Gastroesophageal sphincter (tissue), 4 donors: ENCODE measurements at regions not wholly inside any gene's neighbourhood (a gene's known extent, or its start where the extent isn't known, plus 50 kb on each side); places are given as distances from the start of the nearest gene placed in this dataset.

ENCODE experiments used
- ATAC-seq: fragments of 150-250 bp; one replicate; pipeline ENCODE4 v1.9.1; 2016; ENCODE audit warnings: mild to moderate bottlenecking, moderate library complexity
- H3K27ac ChIP-seq, 4 donors: fragments of 200-600 bp; sonication (generic) in 3 of 4; 1 replicate in 3 of 4; 2 replicates in 1 of 4; pipeline ENCODE4 v1.5.1; 2016 to 2019
- H3K27me3 ChIP-seq: fragments of 200-600 bp; sonication (generic); one replicate; pipeline ENCODE4 v1.5.1; 2019
- H3K36me3 ChIP-seq, 2 donors: fragments of 200-600 bp; sonication (generic); one replicate each; pipeline ENCODE4 v1.5.1; 2019; ENCODE audit warnings: control low read depth in 1 of 2
- H3K4me1 ChIP-seq, 3 donors: fragments of 200-600 bp; sonication (generic); 1 replicate in 2 of 3; 2 replicates in 1 of 3; pipeline ENCODE4 v1.5.1; 2016 to 2019; ENCODE audit warnings: control low read depth in 2 of 3
- H3K4me3 ChIP-seq, 2 donors: fragments of 200-600 bp; sonication (generic); one replicate each; pipeline ENCODE4 v1.5.1; 2019; ENCODE audit warnings: mild to moderate bottlenecking in 1 of 2, moderate library complexity in 1 of 2
- H3K9me3 ChIP-seq, 3 donors: fragments of 200-600 bp; sonication (generic); one replicate each; pipeline ENCODE4 v1.5.1; 2017 to 2019; ENCODE audit warnings: control low read depth in 2 of 3
- CTCF ChIP-seq, 4 experiments: fragments of 200-600 bp in 2 of 4; fragments of 450-650 bp in 2 of 4; sonication (generic) in 1 of 4; IDR thresholded peaks; one replicate each; pipeline ENCODE4 v1.5.1; 2017 to 2019; ENCODE audit warnings: antibody characterized with exemption in 4 of 4, mild to moderate bottlenecking in 2 of 4, moderate library complexity in 2 of 4
- EP300 ChIP-seq: sonication (generic); formaldehyde crosslinking; IDR thresholded peaks from one replicate; pipeline ENCODE4 v1.6.1; 2017; ENCODE audit warnings: antibody characterized with exemption, mild to moderate bottlenecking
- POLR2A ChIP-seq, 2 donors: fragments of 450-650 bp; IDR thresholded peaks; one replicate each; pipeline ENCODE4 v1.6.1; 2017; ENCODE audit warnings: antibody characterized with exemption in 2 of 2, mild to moderate bottlenecking in 2 of 2, moderate library complexity in 1 of 2
- POLR2AphosphoS5 ChIP-seq: sonication (generic); formaldehyde crosslinking; IDR thresholded peaks from one replicate; pipeline ENCODE4 v1.6.1; 2017; ENCODE audit warnings: antibody characterized with exemption
- WGBS, 2 donors: methylation state at CpG; one replicate each; pipeline ENCODE4 v1.1.5; 2018; ENCODE audit warnings: low coverage in 1 of 2; 5-methylcytosine and 5-hydroxymethylcytosine counted together

GRCh38 chr1:113007706-113008364 lies 51.8 kb upstream of the SLC16A1 start:
- no peak for ATAC-seq
- TF ChIP-seq POLR2AphosphoS5 (no peak), POLR2A (IDR thresholded peaks at IDR 0.05) (no peak), CTCF (IDR thresholded peaks at IDR 0.05) (no peak), EP300 (no peak)
- no peaks in the 10 kb centered on the region for H3K4me1 ChIP-seq
- H3K9me3 ChIP-seq: no peaks in the 10 kb centered on the region
- H3K36me3 ChIP-seq: peaks cover 0 to 36% of the 10 kb centered on the region in 2 donors
- H3K4me3 ChIP-seq: no peak overlapping the region
- 93 to 96% methylated on average over 2 of the region's 2 CpGs for WGBS, 2 donors
- no peak overlapping the region for H3K27ac ChIP-seq
- H3K27me3 ChIP-seq: no peaks in the 10 kb centered on the region

GRCh38 chr1:113008365-113008714 lies 52.3 kb upstream of the SLC16A1 start:
- no peak overlapping the region for H3K27ac ChIP-seq
- no peaks in the 10 kb centered on the region for H3K9me3 ChIP-seq
- ATAC-seq: no peak
- no peaks in the 10 kb centered on the region for H3K27me3 ChIP-seq
- no peaks in the 10 kb centered on the region for H3K4me1 ChIP-seq
- TF ChIP-seq POLR2A (IDR thresholded peaks at IDR 0.05) (no peak), EP300 (no peak), POLR2AphosphoS5 (no peak), CTCF (IDR thresholded peaks at IDR 0.05) (no peak)
- WGBS, 2 donors: 93 to 100% methylated on average over 3 to 4 of the region's 4 CpGs
- H3K4me3 ChIP-seq: no peak overlapping the region
- peaks cover 0 to 34% of the 10 kb centered on the region in 2 donors for H3K36me3 ChIP-seq

- ATAC-seq: no peak
- Histone ChIP-seq H3K9me3 (no peaks in the 10 kb centered on the region), H3K4me1 (no peaks in the 10 kb centered on the region), H3K4me3 (no peak overlapping the region), H3K27me3 (no peaks in the 10 kb centered on the region), H3K27ac (no peak overlapping the region), H3K36me3 (peaks cover 0 to 27% of the 10 kb centered on the region in 2 donors)
- 7 to 47% methylated on average over 1 of the region's 1 CpG for WGBS, 2 donors
- no peak for TF ChIP-seq EP300
- TF ChIP-seq POLR2AphosphoS5: peak; percentile 32
Observed at GRCh38 chr1:113012149-113012548, 56.2 kb upstream of the SLC16A1 start.

GRCh38 chr1:113013823-113014222 lies 57.8 kb upstream of the SLC16A1 start:
- 78 to 86% methylated on average over 1 to 2 of the region's 2 CpGs for WGBS, 2 donors
- no peak overlapping the region for H3K27ac ChIP-seq
- H3K4me3 ChIP-seq: no peak overlapping the region
- ATAC-seq: no peak
- no peak for TF ChIP-seq POLR2A (IDR thresholded peaks at IDR 0.05)
- TF ChIP-seq EP300: no peak
- TF ChIP-seq CTCF (IDR thresholded peaks at IDR 0.05): no peak
- TF ChIP-seq POLR2AphosphoS5: no peak
- H3K9me3 ChIP-seq: no peaks in the 10 kb centered on the region
- no peaks in the 10 kb centered on the region for H3K27me3 ChIP-seq
- peaks cover 0 to 13% of the 10 kb centered on the region in 2 donors for H3K36me3 ChIP-seq
- no peaks in the 10 kb centered on the region for H3K4me1 ChIP-seq

GRCh38 chr1:113014508-113014907 lies 58.5 kb upstream of the LRIG2 start:
- H3K27me3 ChIP-seq: no peaks in the 10 kb centered on the region
- no peak overlapping the region for H3K27ac ChIP-seq
- no peaks in the 10 kb centered on the region for H3K9me3 ChIP-seq
- no peaks in the 10 kb centered on the region for H3K4me1 ChIP-seq
- H3K36me3 ChIP-seq: peaks cover 0 to 7% of the 10 kb centered on the region in 2 donors
- no peak overlapping the region for H3K4me3 ChIP-seq
- 97 to 100% methylated on average over 3 of the region's 4 CpGs for WGBS, 2 donors
- ATAC-seq: no peak
- TF ChIP-seq CTCF (IDR thresholded peaks at IDR 0.05): no peak
- no peak for TF ChIP-seq POLR2AphosphoS5
- TF ChIP-seq EP300: no peak
- no peak for TF ChIP-seq POLR2A (IDR thresholded peaks at IDR 0.05)
